Fibroblast of villous mesenchyme (primary cell): ENCODE measurements at regions not wholly inside any gene's neighbourhood (a gene's known extent, or its start where the extent isn't known, plus 50 kb on each side); places are given as distances from the start of the nearest gene placed in this dataset.

Experiments
- DNase-seq: peaks from one replicate; pipeline ENCODE4 v3.0.0-alpha.2; 2010; ENCODE audit warnings: low read depth
- H3K4me3 ChIP-seq: 2 replicates; pipeline ENCODE4 v1.5.1; 2011; ENCODE audit warnings: low read depth, mild to moderate bottlenecking, low read length
- CTCF ChIP-seq: IDR thresholded peaks from 2 replicates; pipeline ENCODE4 v1.5.1; 2012; ENCODE audit warnings: low read depth, mild to moderate bottlenecking, low read length; ENCODE audit not compliant: insufficient read depth

DNA sequence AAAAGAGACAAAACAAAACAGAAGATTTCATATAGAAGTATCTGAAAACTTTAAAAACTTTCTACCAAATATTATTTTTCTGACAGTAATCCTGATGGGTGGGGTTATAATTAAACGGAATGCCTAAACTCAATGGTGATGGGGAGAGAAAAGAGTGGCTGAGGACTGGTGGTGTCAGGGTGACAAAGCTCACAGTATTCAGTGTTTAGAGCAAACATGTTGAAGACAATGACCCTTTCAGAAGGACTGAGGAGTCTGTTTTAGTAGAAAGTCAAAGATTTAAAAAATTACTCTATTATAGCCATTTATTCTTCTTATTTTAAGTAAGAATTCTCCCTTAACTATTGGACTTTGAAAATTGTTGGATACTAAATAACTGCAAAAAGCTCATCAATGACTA lies 1144.0 kb downstream of the TAF11L14 start:
- no peak for DNase-seq
- no peak overlapping the region for H3K4me3 ChIP-seq
- no peak for TF ChIP-seq CTCF

DNA sequence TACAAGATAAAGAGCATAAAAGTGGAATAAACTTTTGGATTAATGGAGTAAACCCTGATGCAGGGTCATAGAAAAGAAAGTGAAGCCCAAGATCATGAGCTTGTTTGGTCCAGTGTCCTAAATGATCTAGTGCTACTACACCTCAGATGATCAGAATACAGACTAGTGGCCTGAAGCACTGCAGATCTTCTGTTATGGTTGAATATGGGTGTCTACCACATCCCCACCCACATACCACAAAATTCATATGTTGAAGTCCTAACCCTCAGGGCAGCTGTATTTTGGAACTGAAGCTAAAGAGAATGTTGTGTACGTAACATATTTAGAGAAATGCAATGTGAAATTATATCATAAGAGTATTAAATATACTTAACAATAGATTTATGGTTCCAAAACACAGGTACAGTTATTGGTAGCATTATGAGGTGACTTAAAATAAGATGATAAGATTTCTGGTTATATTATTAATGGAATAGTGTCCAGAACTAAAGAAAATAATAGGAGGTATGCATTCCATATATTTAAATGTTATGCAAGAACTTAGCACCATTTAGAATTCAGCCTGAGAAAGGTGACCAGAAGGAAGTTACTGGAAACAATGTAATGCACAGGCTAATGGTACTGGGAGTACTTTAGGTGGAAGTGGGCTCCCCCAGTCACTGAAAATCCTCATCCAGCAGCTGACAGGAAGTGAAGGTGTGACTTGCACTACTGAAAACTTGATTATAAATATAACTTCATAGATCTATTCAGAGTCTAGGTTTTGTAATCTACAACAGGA lies 1155.1 kb downstream of the TAF11L14 start:
- DNase-seq: no peak
- no peak overlapping the region for H3K4me3 ChIP-seq
- TF ChIP-seq CTCF: no peak

DNA sequence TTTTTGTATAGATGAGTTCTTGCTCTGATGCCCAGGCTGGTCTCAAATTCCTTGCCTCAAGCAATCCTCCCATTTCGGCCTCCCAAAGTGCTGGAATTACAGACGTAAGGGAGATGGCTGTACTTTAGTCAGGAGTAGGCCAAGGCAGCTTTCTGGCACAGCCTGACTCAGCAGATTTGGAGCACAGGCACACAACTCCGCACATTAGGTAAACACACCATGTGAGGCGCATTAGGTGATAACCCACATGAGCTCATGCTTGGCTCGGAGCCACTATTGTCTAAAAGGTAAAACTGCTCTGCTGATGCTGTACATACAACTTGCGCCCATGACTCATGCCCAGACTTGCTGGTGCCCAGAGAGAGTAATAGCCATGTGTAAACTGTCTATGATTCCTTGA lies 1157.9 kb downstream of the TAF11L14 start:
- no peak for DNase-seq
- H3K4me3 ChIP-seq: no peak overlapping the region
- no peak for TF ChIP-seq CTCF

- H3K4me3 ChIP-seq: no peak overlapping the region
- DNase-seq: no peak
- no peak for TF ChIP-seq CTCF
Observed at GRCh38 chr5:18797222-18797621, 1163.0 kb downstream of the TAF11L14 start.

- DNase-seq: no peak
- no peak for TF ChIP-seq CTCF
- no peak overlapping the region for H3K4me3 ChIP-seq
Observed at GRCh38 chr5:18798058-18798457, 1163.8 kb downstream of the TAF11L14 start.

GRCh38 chr5:18799482-18800128 lies 1165.3 kb downstream of the TAF11L14 start:
- H3K4me3 ChIP-seq: no peak overlapping the region
- DNase-seq: no peak
- TF ChIP-seq CTCF: no peak
